ENCODE measurements at regions not wholly inside any gene's neighbourhood (a gene's known extent, or its start where the extent isn't known, plus 50 kb on each side); places are given as distances from the start of the nearest gene placed in this dataset.
"Not testable (repeated sequence)": the region's sequence is repeated elsewhere in the genome, so short reads cannot be mapped to it uniquely, and the experiment has no call there.

GRCh38 chr5:50591338-50591737, 75.1 kb upstream of the PARP8 start:
- not testable (repeated sequence) for H3K4me3 ChIP-seq (ENCODE audit: low read length); H3K79me2 ChIP-seq (ENCODE audit: control insufficient read depth, low read length); H3K36me3 ChIP-seq (ENCODE audit: control insufficient read depth, low read length); H3K9me2 ChIP-seq (replicated peaks; ENCODE audit: control insufficient read depth, low read length); H3F3A ChIP-seq (ENCODE audit: control insufficient read depth, insufficient read depth); H4K20me1 ChIP-seq (ENCODE audit: control insufficient read depth, insufficient read depth, low read depth, low read length); H3K9me3 ChIP-seq (ENCODE audit: control insufficient read depth, insufficient read depth, low read length); H3K27me3 ChIP-seq (ENCODE audit: control insufficient read depth, low read length); H3K4me2 ChIP-seq (ENCODE audit: low read length); H3K27ac ChIP-seq (ENCODE audit: low read depth, low read length)
- peaks cover 15% of the 10 kb centered on the region for H3K4me1 ChIP-seq (ENCODE audit: control insufficient read depth, low read length)

GRCh38 chr5:50593681-50594080, 72.8 kb upstream of the PARP8 start:
- H3K27ac ChIP-seq (ENCODE audit: low read depth, low read length), result no peak overlapping the region

GRCh38 chr5:50595199-50595598, 71.2 kb upstream of the PARP8 start:
- H3K27ac ChIP-seq (ENCODE audit: low read depth, low read length), result no peak overlapping the region
- H3K79me2 ChIP-seq (ENCODE audit: control insufficient read depth, low read length), result no peaks in the 10 kb centered on the region
- H3K4me1 ChIP-seq (ENCODE audit: control insufficient read depth, low read length), result peaks cover 15% of the 10 kb centered on the region
- H3F3A ChIP-seq (ENCODE audit: control insufficient read depth, insufficient read depth), result no peaks in the 10 kb centered on the region
- H3K27me3 ChIP-seq (ENCODE audit: control insufficient read depth, low read length), result no peaks in the 10 kb centered on the region
- H4K20me1 ChIP-seq (ENCODE audit: control insufficient read depth, insufficient read depth, low read depth, low read length), result no peaks in the 10 kb centered on the region
- no peaks in the 10 kb centered on the region for H3K9me2 ChIP-seq (replicated peaks; ENCODE audit: control insufficient read depth, low read length)
- H3K4me2 ChIP-seq (ENCODE audit: low read length), result no peak overlapping the region
- no peaks in the 10 kb centered on the region for H3K9me3 ChIP-seq (ENCODE audit: control insufficient read depth, insufficient read depth, low read length)
- no peak overlapping the region for H3K4me3 ChIP-seq (ENCODE audit: low read length)
- no peaks in the 10 kb centered on the region for H3K36me3 ChIP-seq (ENCODE audit: control insufficient read depth, low read length)
- no peak for TF ChIP-seq CTCF (IDR thresholded peaks at IDR 0.05; ENCODE audit: low read depth, low read length, poor library complexity, severe bottlenecking)
- TF ChIP-seq EZH2phosphoT487 (IDR thresholded peaks at IDR 0.05; ENCODE audit: borderline replicate concordance, low read length), result no peak

More at GRCh38 chr5:50593681-50594080, 72.8 kb upstream of the PARP8 start:
- Histone ChIP-seq H3K4me1 (ENCODE audit: control insufficient read depth, low read length) (peaks cover 15% of the 10 kb centered on the region), H4K20me1 (ENCODE audit: control insufficient read depth, insufficient read depth, low read depth, low read length) (no peaks in the 10 kb centered on the region), H3K4me3 (ENCODE audit: low read length) (no peak overlapping the region), H3F3A (ENCODE audit: control insufficient read depth, insufficient read depth) (no peaks in the 10 kb centered on the region), H3K9me3 (ENCODE audit: control insufficient read depth, insufficient read depth, low read length) (no peaks in the 10 kb centered on the region), H3K27me3 (ENCODE audit: control insufficient read depth, low read length) (no peaks in the 10 kb centered on the region), H3K79me2 (ENCODE audit: control insufficient read depth, low read length) (no peaks in the 10 kb centered on the region), H3K9me2 (replicated peaks; ENCODE audit: control insufficient read depth, low read length) (no peaks in the 10 kb centered on the region), H3K36me3 (ENCODE audit: control insufficient read depth, low read length) (no peaks in the 10 kb centered on the region), H3K4me2 (ENCODE audit: low read length) (no peak overlapping the region)
- no peak for TF ChIP-seq EZH2phosphoT487 (IDR thresholded peaks at IDR 0.05; ENCODE audit: borderline replicate concordance, low read length)
- no peak for TF ChIP-seq CTCF (IDR thresholded peaks at IDR 0.05; ENCODE audit: low read depth, low read length, poor library complexity, severe bottlenecking)

- not testable (repeated sequence) for H3K36me3 ChIP-seq (ENCODE audit: control insufficient read depth, low read length); H3F3A ChIP-seq (ENCODE audit: control insufficient read depth, insufficient read depth); H3K9me2 ChIP-seq (replicated peaks; ENCODE audit: control insufficient read depth, low read length); H3K79me2 ChIP-seq (ENCODE audit: control insufficient read depth, low read length); H3K9me3 ChIP-seq (ENCODE audit: control insufficient read depth, insufficient read depth, low read length); H3K4me1 ChIP-seq (ENCODE audit: control insufficient read depth, low read length); H3K4me3 ChIP-seq (ENCODE audit: low read length); H3K27ac ChIP-seq (ENCODE audit: low read depth, low read length); H3K27me3 ChIP-seq (ENCODE audit: control insufficient read depth, low read length); H4K20me1 ChIP-seq (ENCODE audit: control insufficient read depth, insufficient read depth, low read depth, low read length); H3K4me2 ChIP-seq (ENCODE audit: low read length)
These were observed 64.9 kb upstream of the PARP8 start for GRCh38 chr5:50601576-50601975.

All from DOHH2 (cell line).